Erythroblast (primary cell): ENCODE measurements at regions not wholly inside any gene's neighbourhood (a gene's known extent, or its start where the extent isn't known, plus 50 kb on each side); places are given as distances from the start of the nearest gene placed in this dataset.

ENCODE experiments used
- GATA1 ChIP-seq: IDR thresholded peaks from 2 replicates; pipeline ENCODE4 v1.6.1; 2011; ENCODE audit warnings: low read depth, mild to moderate bottlenecking, control low read depth, low read length, moderate library complexity
- POLR2A ChIP-seq: IDR thresholded peaks from 2 replicates; pipeline ENCODE4 v1.6.1; 2011; ENCODE audit warnings: mild to moderate bottlenecking, low read length

DNA sequence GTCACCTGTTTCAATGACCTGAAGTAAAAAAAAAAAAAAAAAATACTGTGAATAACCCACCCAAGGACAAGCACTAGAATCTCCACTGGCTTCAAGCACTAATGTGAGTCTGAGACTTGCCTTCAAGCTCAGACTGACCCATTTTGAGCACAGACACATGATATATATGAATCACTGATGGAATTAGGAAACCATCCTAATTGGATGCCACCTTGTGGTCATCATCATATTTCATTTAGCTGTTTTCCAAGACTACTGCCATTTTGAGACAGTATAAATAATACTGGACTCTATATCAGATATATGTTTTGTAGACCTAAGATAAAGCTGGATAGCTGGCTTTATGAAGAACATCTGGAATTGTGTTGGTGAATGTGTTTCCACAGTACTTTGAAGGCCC, 1232.0 kb downstream of the KCNT2 start:
- TF ChIP-seq POLR2A (no peak), GATA1 (no peak)
